Kidney (tissue), 13 donors: ENCODE measurements at regions not wholly inside any gene's neighbourhood (a gene's known extent, or its start where the extent isn't known, plus 50 kb on each side); places are given as distances from the start of the nearest gene placed in this dataset.

Source experiments
- DNase-seq, 5 donors: peaks; one replicate each; pipeline ENCODE4 v3.0.0-alpha.2; 2013 to 2020
- FAIRE-seq: peaks from 2 replicates; lab custom pipeline; 2012; peaks lifted over from hg19 to GRCh38; lab: Jason Lieb, UNC
- H3K27ac ChIP-seq, 2 donors: one replicate each; pipeline ENCODE4 v1.7.0; 2013; ENCODE audit warnings: low read depth in 2 of 2, low read length in 2 of 2, inconsistent platforms in 1 of 2
- H3K27me3 ChIP-seq: one replicate; pipeline ENCODE4 v1.7.1; 2013; ENCODE audit warnings: low read length, inconsistent platforms; ENCODE audit not compliant: control insufficient read depth, insufficient read depth
- H3K36me3 ChIP-seq, 3 donors: one replicate each; pipeline versions ENCODE4 v1.7.0 to v1.7.1; 2013; ENCODE audit warnings: low read length in 3 of 3, control low read depth in 1 of 3, inconsistent platforms in 1 of 3; ENCODE audit not compliant: insufficient read depth in 3 of 3, control insufficient read depth in 2 of 3
- H3K4me1 ChIP-seq, 3 donors: one replicate each; pipeline versions ENCODE4 v1.7.0 to v1.7.1; 2013; ENCODE audit warnings: low read length in 3 of 3, inconsistent platforms in 1 of 3, low read depth in 1 of 3; ENCODE audit not compliant: control insufficient read depth in 2 of 3, insufficient read depth in 2 of 3
- H3K4me3 ChIP-seq, 3 donors: one replicate each; pipeline versions ENCODE4 v1.7.0 to v1.8.1; 2013; ENCODE audit warnings: low read length in 3 of 3, control low read depth in 1 of 3, inconsistent platforms in 1 of 3
- H3K9ac ChIP-seq, 3 donors: one replicate each; pipeline versions ENCODE4 v1.7.0 to v1.7.1; 2013; ENCODE audit warnings: low read length in 3 of 3, control low read depth in 1 of 3, inconsistent platforms in 1 of 3
- H3K9me3 ChIP-seq, 3 donors: one replicate each; pipeline versions ENCODE4 v1.7.0 to v1.7.1; 2013; ENCODE audit warnings: low read length in 3 of 3, control low read depth in 1 of 3, inconsistent platforms in 1 of 3; ENCODE audit not compliant: control insufficient read depth in 2 of 3, insufficient read depth in 1 of 3
- intact Hi-C: fragments of 100-400 bp; cut with DNase I; formaldehyde crosslinking; loops from one replicate; pipeline ENCODE4 v1.11.1; 2022
- TF ChIP-seq, protein P1 (sequence below): IDR thresholded peaks from 3 replicates; pipeline ENCODE4 v1.5.1; 2012; ENCODE audit warnings: mild to moderate bottlenecking, moderate library complexity, borderline replicate concordance; ENCODE audit not compliant: insufficient read depth; ENCODE audit errors: extremely low read depth
- donor health status: control.
- donor health status: control.
- donor health status: control.
- donor health status: control.
- donor health status: control.
- donor health status: DM: yes; HTN: yes; CAD: no.
- donor health status: Normal renal cell carcinoma (clear cell type).

DNA sequence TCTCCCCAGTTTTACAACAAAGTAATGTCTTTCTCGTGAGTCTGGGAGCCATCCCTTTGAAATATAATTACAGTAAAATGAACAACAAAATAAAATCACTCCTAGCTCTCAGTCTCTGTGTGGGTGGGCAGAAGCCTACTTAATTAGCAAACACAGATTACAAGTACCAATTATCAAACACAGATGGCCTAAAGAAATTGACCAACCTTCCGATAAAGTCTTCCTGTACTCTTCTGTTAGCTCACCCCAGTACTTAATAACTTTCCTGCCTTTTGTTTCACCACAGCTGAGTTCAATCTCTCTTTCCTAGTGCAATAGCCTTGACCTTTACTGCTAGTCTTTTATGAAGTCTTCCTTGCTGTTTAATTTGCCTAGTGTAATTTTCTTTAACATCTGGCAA, 719.2 kb upstream of the MBL2 start:
- FAIRE-seq, result no peak
- TF ChIP-seq, protein P1, sequence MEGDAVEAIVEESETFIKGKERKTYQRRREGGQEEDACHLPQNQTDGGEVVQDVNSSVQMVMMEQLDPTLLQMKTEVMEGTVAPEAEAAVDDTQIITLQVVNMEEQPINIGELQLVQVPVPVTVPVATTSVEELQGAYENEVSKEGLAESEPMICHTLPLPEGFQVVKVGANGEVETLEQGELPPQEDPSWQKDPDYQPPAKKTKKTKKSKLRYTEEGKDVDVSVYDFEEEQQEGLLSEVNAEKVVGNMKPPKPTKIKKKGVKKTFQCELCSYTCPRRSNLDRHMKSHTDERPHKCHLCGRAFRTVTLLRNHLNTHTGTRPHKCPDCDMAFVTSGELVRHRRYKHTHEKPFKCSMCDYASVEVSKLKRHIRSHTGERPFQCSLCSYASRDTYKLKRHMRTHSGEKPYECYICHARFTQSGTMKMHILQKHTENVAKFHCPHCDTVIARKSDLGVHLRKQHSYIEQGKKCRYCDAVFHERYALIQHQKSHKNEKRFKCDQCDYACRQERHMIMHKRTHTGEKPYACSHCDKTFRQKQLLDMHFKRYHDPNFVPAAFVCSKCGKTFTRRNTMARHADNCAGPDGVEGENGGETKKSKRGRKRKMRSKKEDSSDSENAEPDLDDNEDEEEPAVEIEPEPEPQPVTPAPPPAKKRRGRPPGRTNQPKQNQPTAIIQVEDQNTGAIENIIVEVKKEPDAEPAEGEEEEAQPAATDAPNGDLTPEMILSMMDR, result no peak
- H3K4me3 ChIP-seq, result no peak overlapping the region
- H3K9ac ChIP-seq, result no peak overlapping the region
- H3K9me3 ChIP-seq, result no peaks in the 10 kb centered on the region
- H3K27me3 ChIP-seq, result no peaks in the 10 kb centered on the region
- H3K36me3 ChIP-seq, result no peaks in the 10 kb centered on the region
- peak in 1 of 5 donors; percentile 14 for DNase-seq
- H3K27ac ChIP-seq, result no peak overlapping the region
- no peaks in the 10 kb centered on the region for H3K4me1 ChIP-seq
- intact Hi-C loops, result no loop called here

DNA sequence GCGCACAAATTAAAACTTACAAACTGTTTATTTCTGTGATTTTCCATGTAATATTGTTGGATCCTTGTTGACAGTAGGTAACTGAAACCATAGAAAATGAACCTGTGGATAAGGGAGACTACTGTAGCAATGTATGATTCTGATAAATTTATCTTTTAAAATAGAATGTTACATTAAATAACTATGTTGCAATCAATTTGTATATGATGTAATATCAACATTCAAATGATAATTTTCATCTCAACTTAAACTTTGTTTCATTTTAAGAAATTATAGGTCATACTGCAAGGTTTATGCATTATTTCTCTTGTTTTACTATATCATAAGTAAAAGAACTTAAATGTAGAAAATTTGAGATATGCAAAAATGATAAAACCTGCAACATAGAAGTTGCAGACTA, 718.0 kb upstream of the MBL2 start:
- no peak overlapping the region for H3K4me3 ChIP-seq
- TF ChIP-seq, protein P1, result no peak
- peaks cover 0 to 2% (median 0%) of the 10 kb centered on the region in 3 donors for H3K9me3 ChIP-seq
- intact Hi-C loops, result no loop called here
- H3K9ac ChIP-seq, result no peak overlapping the region
- no peaks in the 10 kb centered on the region for H3K36me3 ChIP-seq
- H3K4me1 ChIP-seq, result no peaks in the 10 kb centered on the region
- H3K27ac ChIP-seq, result no peak overlapping the region
- DNase-seq, result no peak
- no peaks in the 10 kb centered on the region for H3K27me3 ChIP-seq
- no peak for FAIRE-seq

DNA sequence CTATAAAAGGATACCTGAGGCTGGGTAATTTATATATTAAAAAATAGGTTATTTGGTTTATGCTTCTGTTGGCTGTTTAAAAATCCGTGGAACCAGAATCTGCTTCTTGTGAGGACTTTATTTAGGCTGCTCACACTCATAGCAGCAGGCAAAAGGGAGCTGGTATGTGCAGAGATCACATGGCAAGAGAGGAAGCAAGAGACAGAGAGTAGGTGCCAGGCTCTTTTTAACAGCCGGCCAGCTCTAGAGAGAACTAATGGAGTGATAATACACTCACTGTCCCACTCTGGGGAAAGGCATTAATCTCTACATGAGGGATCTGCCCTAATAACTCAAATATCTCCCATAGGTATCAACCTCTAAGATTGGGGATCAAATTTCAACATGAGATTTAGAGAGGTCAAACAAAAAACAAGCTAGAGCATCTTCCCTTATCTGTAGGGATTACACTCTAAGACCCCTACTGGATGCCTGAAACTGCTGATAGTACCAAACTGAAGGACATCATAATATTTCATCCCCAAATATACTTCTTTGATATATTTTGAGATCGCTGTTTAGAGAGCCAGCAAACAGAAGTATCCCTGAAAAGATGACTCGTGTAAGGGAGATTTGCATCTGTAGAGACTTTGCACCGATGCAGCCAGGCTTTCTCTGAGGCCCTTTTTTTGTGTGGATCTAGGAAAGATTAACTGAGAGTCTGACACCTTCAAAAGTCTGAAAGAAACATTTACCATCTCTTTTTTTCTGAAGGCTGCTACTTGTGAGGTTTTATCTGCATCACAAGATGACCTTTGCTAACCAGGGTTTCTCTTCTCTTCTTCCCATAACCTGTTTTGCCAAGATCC, 717.0 kb upstream of the MBL2 start:
- no peak for FAIRE-seq
- Histone ChIP-seq H3K9me3 (peaks cover 0 to 2% (median 0%) of the 10 kb centered on the region in 3 donors), H3K27ac (no peak overlapping the region), H3K36me3 (no peaks in the 10 kb centered on the region), H3K4me3 (no peak overlapping the region), H3K9ac (no peak overlapping the region), H3K27me3 (no peaks in the 10 kb centered on the region), H3K4me1 (no peaks in the 10 kb centered on the region)
- no peak for DNase-seq
- intact Hi-C loops, result no loop called here
- TF ChIP-seq, protein P1, result no peak
